ENCODE measurements at regions not wholly inside any gene's neighbourhood (a gene's known extent, or its start where the extent isn't known, plus 50 kb on each side); places are given as distances from the start of the nearest gene placed in this dataset.

GRCh38 chr5:133680830-133681565 is 68.7 kb upstream of the FSTL4 start:
- no peak overlapping the region for H3K4me3 ChIP-seq
- TF ChIP-seq CTCF (IDR thresholded peaks at IDR 0.05; ENCODE audit: low read depth, low read length) = no peak
- H3K36me3 ChIP-seq = no peaks in the 10 kb centered on the region
- no peaks in the 10 kb centered on the region for H3K4me1 ChIP-seq (ENCODE audit: low read depth)
- no peaks in the 10 kb centered on the region for H3K9me3 ChIP-seq (ENCODE audit: low read depth)
- no peak overlapping the region for H3K27ac ChIP-seq
- no peaks in the 10 kb centered on the region for H3K27me3 ChIP-seq
- DNase-seq (ENCODE audit: low read depth in 1 of 2, low spot score in 1 of 2) = no peak

- no peak overlapping the region for H3K27ac ChIP-seq
- no peak for TF ChIP-seq CTCF (IDR thresholded peaks at IDR 0.05; ENCODE audit: low read depth, low read length)
- H3K4me3 ChIP-seq = no peak overlapping the region
- no peaks in the 10 kb centered on the region for H3K9me3 ChIP-seq (ENCODE audit: low read depth)
- no peaks in the 10 kb centered on the region for H3K36me3 ChIP-seq
- DNase-seq (ENCODE audit: low read depth in 1 of 2, low spot score in 1 of 2) = no peak
- H3K27me3 ChIP-seq = no peaks in the 10 kb centered on the region
- no peaks in the 10 kb centered on the region for H3K4me1 ChIP-seq (ENCODE audit: low read depth)
These were observed 67.2 kb upstream of the FSTL4 start for GRCh38 chr5:133679534-133679933.

GRCh38 chr5:133675376-133676154 is 63.2 kb upstream of the FSTL4 start:
- no peak for DNase-seq (ENCODE audit: low read depth in 1 of 2, low spot score in 1 of 2)
- Histone ChIP-seq H3K27ac (no peak overlapping the region), H3K4me1 (ENCODE audit: low read depth) (no peaks in the 10 kb centered on the region), H3K36me3 (no peaks in the 10 kb centered on the region), H3K4me3 (no peak overlapping the region), H3K9me3 (ENCODE audit: low read depth) (no peaks in the 10 kb centered on the region), H3K27me3 (no peaks in the 10 kb centered on the region)
- no peak for TF ChIP-seq CTCF (IDR thresholded peaks at IDR 0.05; ENCODE audit: low read depth, low read length)

GRCh38 chr5:133670336-133670735 is 58.0 kb upstream of the FSTL4 start:
- no peaks in the 10 kb centered on the region for H3K9me3 ChIP-seq (ENCODE audit: low read depth)
- TF ChIP-seq CTCF (IDR thresholded peaks at IDR 0.05; ENCODE audit: low read depth, low read length) = no peak
- no peak for DNase-seq (ENCODE audit: low read depth in 1 of 2, low spot score in 1 of 2)

GRCh38 chr5:133669472-133669871 is 57.1 kb upstream of the FSTL4 start:
- no peak for DNase-seq (ENCODE audit: low read depth in 1 of 2, low spot score in 1 of 2)
- Histone ChIP-seq H3K27me3 (no peaks in the 10 kb centered on the region), H3K4me1 (ENCODE audit: low read depth) (no peaks in the 10 kb centered on the region), H3K4me3 (no peak overlapping the region), H3K36me3 (no peaks in the 10 kb centered on the region), H3K27ac (no peak overlapping the region), H3K9me3 (ENCODE audit: low read depth) (no peaks in the 10 kb centered on the region)
- TF ChIP-seq CTCF (IDR thresholded peaks at IDR 0.05; ENCODE audit: low read depth, low read length) = no peak

More at GRCh38 chr5:133670336-133670735, 58.0 kb upstream of the FSTL4 start:
- Histone ChIP-seq H3K4me1 (ENCODE audit: low read depth) (no peaks in the 10 kb centered on the region), H3K36me3 (no peaks in the 10 kb centered on the region), H3K27me3 (no peaks in the 10 kb centered on the region), H3K4me3 (no peak overlapping the region), H3K27ac (no peak overlapping the region)
